AG10803 (cell line): ENCODE measurements at regions not wholly inside any gene's neighbourhood (a gene's known extent, or its start where the extent isn't known, plus 50 kb on each side); places are given as distances from the start of the nearest gene placed in this dataset.
A peak's percentile ranks its signal among the peaks of the same experiment; 100 is the strongest.
"Not testable (repeated sequence)": the region's sequence is repeated elsewhere in the genome, so short reads cannot be mapped to it uniquely, and the experiment has no call there.

ENCODE experiments used
- DNase-seq: peaks from one replicate; pipeline ENCODE4 v3.0.0; 2010; ENCODE audit warnings: low read depth
- H3K4me3 ChIP-seq: 2 replicates; pipeline ENCODE4 v1.5.1; 2011; ENCODE audit warnings: mild to moderate bottlenecking, low read length, control low read depth
- CTCF ChIP-seq: conservative IDR thresholded peaks from 2 replicates; pipeline ENCODE4 v1.5.1; 2011; ENCODE audit warnings: mild to moderate bottlenecking, low read length, control low read depth, inconsistent platforms

GRCh38 chr1:219412772-219413171 lies 200.1 kb downstream of the ZC3H11B start:
- TF ChIP-seq CTCF = no peak
- DNase-seq = peak; percentile 58
- no peak overlapping the region for H3K4me3 ChIP-seq

GRCh38 chr1:219410721-219411120 lies 202.2 kb downstream of the ZC3H11B start:
- not testable (repeated sequence) for H3K4me3 ChIP-seq, DNase-seq

- DNase-seq = no peak
- H3K4me3 ChIP-seq = no peak overlapping the region
- no peak for TF ChIP-seq CTCF
These were observed 207.2 kb downstream of the ZC3H11B start for GRCh38 chr1:219405531-219406331.

GRCh38 chr1:219404629-219405028 lies 208.3 kb downstream of the ZC3H11B start:
- DNase-seq = no peak
- no peak for TF ChIP-seq CTCF
- H3K4me3 ChIP-seq = no peak overlapping the region

GRCh38 chr1:219402925-219403324 lies 210.0 kb downstream of the ZC3H11B start:
- no peak overlapping the region for H3K4me3 ChIP-seq
- DNase-seq = no peak
- no peak for TF ChIP-seq CTCF

GRCh38 chr1:219401724-219402625 lies 210.9 kb downstream of the ZC3H11B start:
- no peak for DNase-seq
- no peak for TF ChIP-seq CTCF
- H3K4me3 ChIP-seq = no peak overlapping the region

GRCh38 chr1:219399446-219399845 lies 213.5 kb downstream of the ZC3H11B start:
- TF ChIP-seq CTCF = no peak
- no peak for DNase-seq
- H3K4me3 ChIP-seq = no peak overlapping the region
